HFF-Myc (cell line): ENCODE measurements at regions not wholly inside any gene's neighbourhood (a gene's known extent, or its start where the extent isn't known, plus 50 kb on each side); places are given as distances from the start of the nearest gene placed in this dataset.

Experiments
- DNase-seq: peaks from one replicate; pipeline ENCODE4 v3.0.0-alpha.2; 2011; ENCODE audit warnings: low read depth; ENCODE audit errors: extremely low read depth
- H3K4me3 ChIP-seq: replicated peaks from 2 replicates; pipeline ENCODE4 v1.5.1; 2011; ENCODE audit warnings: low read depth, mild to moderate bottlenecking, control low read depth, low read length
- CTCF ChIP-seq: IDR thresholded peaks from 2 replicates; pipeline ENCODE4 v1.5.1; 2012; ENCODE audit warnings: mild to moderate bottlenecking, low read depth, low read length, control low read depth; ENCODE audit errors: missing control alignments

GRCh38 chr1:168960595-168960994 is 145.9 kb upstream of the ATP1B1 start:
- no peak for DNase-seq
- TF ChIP-seq CTCF = no peak
- no peak overlapping the region for H3K4me3 ChIP-seq

- no peak for DNase-seq
- TF ChIP-seq CTCF = no peak
- no peak overlapping the region for H3K4me3 ChIP-seq
Measured at GRCh38 chr1:168963601-168964000, 142.9 kb upstream of the ATP1B1 start.

- no peak for DNase-seq
- TF ChIP-seq CTCF = no peak
- no peak overlapping the region for H3K4me3 ChIP-seq
Measured at GRCh38 chr1:168964478-168964877, 142.0 kb upstream of the ATP1B1 start.

GRCh38 chr1:168966217-168966616 is 140.3 kb upstream of the ATP1B1 start:
- no peak for TF ChIP-seq CTCF
- DNase-seq = no peak
- H3K4me3 ChIP-seq = no peak overlapping the region

- H3K4me3 ChIP-seq = no peak overlapping the region
- no peak for DNase-seq
- TF ChIP-seq CTCF = no peak
Measured at GRCh38 chr1:168966636-168967035, 139.9 kb upstream of the ATP1B1 start.

- DNase-seq = no peak
- no peak overlapping the region for H3K4me3 ChIP-seq
- TF ChIP-seq CTCF = no peak
Measured at GRCh38 chr1:168970926-168971659, 135.4 kb upstream of the ATP1B1 start.

- DNase-seq = no peak
- no peak for TF ChIP-seq CTCF
- H3K4me3 ChIP-seq = no peak overlapping the region
Measured at GRCh38 chr1:168972225-168972624, 134.3 kb upstream of the ATP1B1 start.
